ENCODE measurements at regions not wholly inside any gene's neighbourhood (a gene's known extent, or its start where the extent isn't known, plus 50 kb on each side); places are given as distances from the start of the nearest gene placed in this dataset.

DNA sequence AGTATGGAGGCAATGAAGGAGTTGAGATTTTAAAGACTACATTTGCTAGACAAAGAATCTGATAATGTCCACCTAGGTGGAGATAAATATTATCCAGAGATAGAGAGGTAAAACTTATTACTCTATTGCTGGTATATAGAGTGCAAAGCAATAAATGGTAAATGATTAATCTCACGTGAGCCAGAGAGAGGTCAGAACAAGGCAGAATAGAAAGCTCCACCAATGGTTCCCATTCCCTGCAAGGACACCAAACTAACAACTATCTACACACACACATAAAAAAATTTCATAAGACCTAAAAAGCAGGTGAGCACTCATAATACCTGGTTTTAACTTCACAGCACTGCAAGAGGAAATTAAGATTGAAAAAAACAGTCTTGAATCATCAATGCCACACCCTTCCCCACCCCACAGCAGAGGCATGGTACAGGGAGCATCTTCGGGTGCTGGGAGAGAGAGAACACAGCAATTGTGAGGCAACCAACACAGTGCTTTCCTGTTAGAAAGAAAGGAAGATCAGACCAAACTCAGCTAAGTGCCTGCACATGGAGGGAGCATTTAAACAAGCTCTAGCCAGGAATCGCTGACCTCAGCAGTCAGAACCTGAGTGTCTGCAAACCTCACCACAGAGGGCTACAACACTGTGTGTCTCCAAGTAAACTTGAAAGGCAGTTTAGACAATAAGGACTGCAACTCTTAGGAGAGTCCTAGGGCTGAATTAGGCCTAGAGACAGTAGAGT is 1432.6 kb upstream of the TMEFF2 start:
- no peak for TF ChIP-seq CTCF (conservative IDR thresholded peaks at IDR 0.05; ENCODE audit: low read depth, low read length)
- TF ChIP-seq EZH2phosphoT487 (IDR thresholded peaks at IDR 0.05; ENCODE audit: borderline replicate concordance, low read length): no peak
